ENCODE measurements at regions not wholly inside any gene's neighbourhood (a gene's known extent, or its start where the extent isn't known, plus 50 kb on each side); places are given as distances from the start of the nearest gene placed in this dataset.

DNA sequence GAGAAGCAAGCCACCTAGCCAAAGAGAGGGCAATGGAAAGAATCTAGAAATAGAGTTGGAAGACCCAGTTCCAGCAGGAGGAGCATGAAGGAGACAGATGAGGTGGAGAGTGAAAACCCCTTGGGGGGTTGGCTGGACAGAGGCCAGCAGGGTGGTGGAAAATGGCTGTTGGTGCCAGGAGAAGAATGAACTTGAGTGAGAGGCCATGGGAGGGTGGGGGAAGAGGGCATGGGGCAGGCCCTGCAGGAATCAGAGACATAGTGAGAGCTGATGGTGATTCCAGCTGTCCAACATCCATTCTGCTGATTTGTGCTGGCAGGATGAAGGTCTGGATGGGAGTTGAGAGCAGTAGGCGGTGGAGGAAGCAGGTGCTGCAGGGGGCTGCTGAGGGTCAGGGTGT lies 108.0 kb upstream of the TNP1 start:
- Histone ChIP-seq H3K27me3 (ENCODE audit: control insufficient read depth in 1 of 2, insufficient read depth in 2 of 2, low read length in 2 of 2) (no peaks in the 10 kb centered on the region), H3K27ac (ENCODE audit: extremely low read length, insufficient read depth, low read length) (no peak overlapping the region), H3K9me3 (ENCODE audit: low read length) (no peaks in the 10 kb centered on the region), H3K4me1 (ENCODE audit: insufficient read depth, low read length) (no peaks in the 10 kb centered on the region), H3K9ac (ENCODE audit: insufficient read depth, low read depth, low read length) (no peak overlapping the region), H4K20me1 (ENCODE audit: insufficient read depth, low read length) (no peaks in the 10 kb centered on the region), H3K36me3 (replicated peaks in 1 of 2; ENCODE audit: control insufficient read depth in 1 of 2, insufficient read depth in 2 of 2, low read length in 2 of 2) (no peaks in the 10 kb centered on the region), H3K4me2 (ENCODE audit: low read depth, low read length) (no peak overlapping the region), H3K79me2 (ENCODE audit: insufficient read depth, low read length) (no peaks in the 10 kb centered on the region), H3K4me3 (replicated peaks in 1 of 3; ENCODE audit: insufficient read depth in 1 of 3, low read depth in 2 of 3, low read length in 3 of 3) (no peak overlapping the region), H2AFZ (ENCODE audit: low read length) (no peak overlapping the region)
- in situ Hi-C loops (cut with HindIII; ENCODE audit: extremely low pct_ligation_motif_present, low pct_unique_long_range_greater_than_20kb) (no loop called here), intact Hi-C loops (cut with micrococcal nuclease; ENCODE audit: unreplicated experiment) (no loop called here)
- BruUV-seq (replicated peaks) = no TSS peak
- ChIA-PET CTCF (ENCODE audit: low intra/inter-chr PET ratio, low total read pairs) (no interaction called here), POLR2A (no interaction called here)
- no peak for TF ChIP-seq HOXA9 (CRISPR knock-in tag; IDR thresholded peaks at IDR 0.05; ENCODE audit: borderline replicate concordance)
- no peak for TF ChIP-seq HOXA5 (CRISPR knock-in tag; IDR thresholded peaks at IDR 0.05)
- no peak for TF ChIP-seq SETDB1 (CRISPR knock-in tag; IDR thresholded peaks at IDR 0.05; ENCODE audit: borderline replicate concordance)
- no peak for TF ChIP-seq KDM6A (CRISPR knock-in tag; IDR thresholded peaks at IDR 0.05; ENCODE audit: low read depth)
- TF ChIP-seq NFE2L1 (CRISPR knock-in tag; IDR thresholded peaks at IDR 0.05; ENCODE audit: borderline replicate concordance) = no peak
- TF ChIP-seq SRSF4 (IDR thresholded peaks at IDR 0.05; ENCODE audit: low read depth, low read length, poor library complexity, severe bottlenecking) = no peak
- TF ChIP-seq HNRNPK (IDR thresholded peaks at IDR 0.05; ENCODE audit: low read depth, low read length, poor library complexity, severe bottlenecking) = no peak
- TF ChIP-seq ZNF572 (CRISPR knock-in tag; IDR thresholded peaks at IDR 0.05) = no peak
- no peak for FAIRE-seq
- ATAC-seq = no peak
- 10% methylated on average over 1 of the region's 1 CpG for WGBS (ENCODE audit: low lambda C conversion rate)
- no peak for DNase-seq (ENCODE audit: low spot score)

DNA sequence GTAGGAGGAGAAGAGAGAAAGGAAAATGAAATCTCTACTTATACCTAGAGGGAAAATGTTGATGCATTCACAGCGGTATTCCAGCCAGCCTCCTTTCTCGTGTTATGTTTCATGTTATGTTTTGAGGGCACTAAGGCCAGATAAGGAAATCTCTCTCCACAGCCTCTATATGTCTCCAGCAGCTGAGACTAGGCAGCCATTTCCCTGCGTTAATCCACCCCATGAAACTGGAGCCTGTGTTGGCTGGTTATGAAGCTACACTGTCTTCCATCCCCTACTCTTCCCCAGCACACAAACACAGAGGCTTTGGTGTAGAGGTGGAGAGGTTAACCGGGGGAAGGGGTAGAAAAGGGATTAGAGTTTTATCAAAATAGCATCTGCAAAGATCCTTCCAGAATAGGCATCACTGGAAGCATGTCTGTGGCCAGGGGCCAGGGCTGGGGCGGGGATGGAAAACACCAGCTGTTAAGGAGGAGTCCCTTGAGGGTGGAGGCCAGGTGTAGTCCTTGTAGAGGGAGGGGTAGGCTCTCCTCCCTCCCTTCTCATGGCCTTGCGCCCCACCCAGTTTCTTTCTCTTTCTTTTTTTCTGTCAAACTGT lies 100.9 kb upstream of the TNP1 start:
- intact Hi-C loops (cut with micrococcal nuclease; ENCODE audit: unreplicated experiment) = no loop called here
- TF ChIP-seq, protein P1, sequence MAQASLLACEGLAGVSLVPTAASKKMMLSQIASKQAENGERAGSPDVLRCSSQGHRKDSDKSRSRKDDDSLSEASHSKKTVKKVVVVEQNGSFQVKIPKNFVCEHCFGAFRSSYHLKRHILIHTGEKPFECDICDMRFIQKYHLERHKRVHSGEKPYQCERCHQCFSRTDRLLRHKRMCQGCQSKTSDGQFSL (CRISPR knock-in tag; IDR thresholded peaks at IDR 0.05) = no peak
- TF ChIP-seq, protein P2, sequence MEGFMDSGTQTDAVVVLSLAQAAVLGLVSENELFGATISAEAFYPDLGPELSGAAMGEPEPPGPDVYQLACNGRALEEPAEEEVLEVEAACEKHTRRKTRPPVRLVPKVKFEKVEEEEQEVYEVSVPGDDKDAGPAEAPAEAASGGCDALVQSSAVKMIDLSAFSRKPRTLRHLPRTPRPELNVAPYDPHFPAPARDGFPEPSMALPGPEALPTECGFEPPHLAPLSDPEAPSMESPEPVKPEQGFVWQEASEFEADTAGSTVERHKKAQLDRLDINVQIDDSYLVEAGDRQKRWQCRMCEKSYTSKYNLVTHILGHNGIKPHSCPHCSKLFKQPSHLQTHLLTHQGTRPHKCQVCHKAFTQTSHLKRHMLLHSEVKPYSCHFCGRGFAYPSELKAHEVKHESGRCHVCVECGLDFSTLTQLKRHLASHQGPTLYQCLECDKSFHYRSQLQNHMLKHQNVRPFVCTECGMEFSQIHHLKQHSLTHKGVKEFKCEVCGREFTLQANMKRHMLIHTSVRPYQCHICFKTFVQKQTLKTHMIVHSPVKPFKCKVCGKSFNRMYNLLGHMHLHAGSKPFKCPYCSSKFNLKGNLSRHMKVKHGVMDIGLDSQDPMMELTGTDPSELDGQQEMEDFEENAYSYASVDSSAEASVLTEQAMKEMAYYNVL (CRISPR knock-in tag; IDR thresholded peaks at IDR 0.05; ENCODE audit: borderline replicate concordance) = no peak
- TF ChIP-seq ZSCAN22 (CRISPR knock-in tag; IDR thresholded peaks at IDR 0.05) = no peak
- no peak for TF ChIP-seq ZNF431 (CRISPR knock-in tag; IDR thresholded peaks at IDR 0.05; ENCODE audit: borderline replicate concordance, low read depth)
- no peak for TF ChIP-seq JUNB (CRISPR knock-in tag; IDR thresholded peaks at IDR 0.05; ENCODE audit: borderline replicate concordance)
- no peak for TF ChIP-seq SP140L (CRISPR knock-in tag; IDR thresholded peaks at IDR 0.05; ENCODE audit: borderline replicate concordance)
- TF ChIP-seq ZNF75D (CRISPR knock-in tag; IDR thresholded peaks at IDR 0.05; ENCODE audit: borderline replicate concordance) = no peak
- no peak for TF ChIP-seq ZBTB7A (CRISPR knock-in tag; IDR thresholded peaks at IDR 0.05)
- no peak for TF ChIP-seq ZNF451 (CRISPR knock-in tag; IDR thresholded peaks at IDR 0.05)
- TF ChIP-seq, protein P3, sequence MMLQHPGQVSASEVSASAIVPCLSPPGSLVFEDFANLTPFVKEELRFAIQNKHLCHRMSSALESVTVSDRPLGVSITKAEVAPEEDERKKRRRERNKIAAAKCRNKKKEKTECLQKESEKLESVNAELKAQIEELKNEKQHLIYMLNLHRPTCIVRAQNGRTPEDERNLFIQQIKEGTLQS (CRISPR knock-in tag; IDR thresholded peaks at IDR 0.05) = no peak

More for the DNA sequence above, 100.9 kb upstream of the TNP1 start:
- FAIRE-seq (no peak), DNase-seq (ENCODE audit: low spot score) (no peak), ATAC-seq (no peak)
- Histone ChIP-seq H3K4me1 (ENCODE audit: insufficient read depth, low read length) (no peaks in the 10 kb centered on the region), H3K27me3 (ENCODE audit: control insufficient read depth in 1 of 2, insufficient read depth in 2 of 2, low read length in 2 of 2) (no peaks in the 10 kb centered on the region), H3K9ac (ENCODE audit: insufficient read depth, low read depth, low read length) (no peak overlapping the region), H2AFZ (ENCODE audit: low read length) (no peak overlapping the region), H3K4me3 (replicated peaks in 1 of 3; ENCODE audit: insufficient read depth in 1 of 3, low read depth in 2 of 3, low read length in 3 of 3) (no peak overlapping the region), H3K9me3 (ENCODE audit: low read length) (no peaks in the 10 kb centered on the region), H3K79me2 (ENCODE audit: insufficient read depth, low read length) (no peaks in the 10 kb centered on the region), H3K4me2 (ENCODE audit: low read depth, low read length) (no peak overlapping the region), H4K20me1 (ENCODE audit: insufficient read depth, low read length) (no peaks in the 10 kb centered on the region), H3K27ac (ENCODE audit: extremely low read length, insufficient read depth, low read length) (no peak overlapping the region), H3K36me3 (replicated peaks in 1 of 2; ENCODE audit: control insufficient read depth in 1 of 2, insufficient read depth in 2 of 2, low read length in 2 of 2) (no peaks in the 10 kb centered on the region)
- in situ Hi-C loops (cut with HindIII; ENCODE audit: extremely low pct_ligation_motif_present, low pct_unique_long_range_greater_than_20kb) = no loop called here
- BruUV-seq (replicated peaks) = no TSS peak
- ChIA-PET POLR2A (no interaction called here), CTCF (ENCODE audit: low intra/inter-chr PET ratio, low total read pairs) (no interaction called here)
- 15% methylated on average over 6 of the region's 6 CpGs for WGBS (ENCODE audit: low lambda C conversion rate)
